Keratinocyte (primary cell): ENCODE measurements at regions not wholly inside any gene's neighbourhood (a gene's known extent, or its start where the extent isn't known, plus 50 kb on each side); places are given as distances from the start of the nearest gene placed in this dataset.

Source experiments
- DNase-seq: peaks from one replicate; pipeline ENCODE4 v3.0.0-alpha.2; 2011; ENCODE audit warnings: low read depth, missing footprints, low spot score
- FAIRE-seq: peaks from 2 replicates; lab custom pipeline; 2011; peaks lifted over from hg19 to GRCh38; lab: Jason Lieb, UNC
- H2AFZ ChIP-seq: 2 replicates; pipeline ENCODE4 v1.6.0; 2012; ENCODE audit warnings: low read length, control low read depth, inconsistent platforms; ENCODE audit not compliant: control insufficient read depth
- H3K27ac ChIP-seq: 2 replicates; pipeline ENCODE4 v1.5.1; 2011; ENCODE audit warnings: low read length; ENCODE audit not compliant: control insufficient read depth, insufficient read depth
- H3K27me3 ChIP-seq: 3 replicates; pipeline ENCODE4 v1.6.0; 2011; ENCODE audit warnings: low read length; ENCODE audit not compliant: control insufficient read depth, insufficient read depth; ENCODE audit errors: extremely low read depth
- H3K36me3 ChIP-seq, 2 experiments: 2 replicates in 1 of 2; 3 replicates in 1 of 2; pipeline ENCODE4 v1.5.1; 2011; ENCODE audit warnings: low read length in 2 of 2, mild to moderate bottlenecking in 1 of 2; ENCODE audit not compliant: control insufficient read depth in 2 of 2, insufficient read depth in 2 of 2; ENCODE audit errors: extremely low read depth in 1 of 2
- H3K4me1 ChIP-seq: 3 replicates; pipeline ENCODE4 v1.5.1; 2011; ENCODE audit warnings: low read length; ENCODE audit not compliant: control insufficient read depth, insufficient read depth; ENCODE audit errors: extremely low read depth
- H3K4me2 ChIP-seq: 3 replicates; pipeline ENCODE4 v1.6.0; 2011; ENCODE audit warnings: low read depth, low read length; ENCODE audit not compliant: control insufficient read depth, insufficient read depth; ENCODE audit errors: extremely low read depth
- H3K4me3 ChIP-seq, 3 experiments: fragments of 200-600 bp in 1 of 3; sonication (generic) in 1 of 3; 2 replicates in 2 of 3; 3 replicates in 1 of 3; pipeline ENCODE4 v1.5.1; 2011 to 2016; ENCODE audit warnings: low read length in 3 of 3, mild to moderate bottlenecking in 3 of 3, control low read depth in 2 of 3, inconsistent platforms in 1 of 3, low read depth in 1 of 3, mixed read lengths in 1 of 3, mixed run types in 1 of 3, moderate library complexity in 1 of 3; ENCODE audit not compliant: control insufficient read depth in 2 of 3, insufficient read depth in 2 of 3; ENCODE audit errors: extremely low read depth in 1 of 3
- H3K79me2 ChIP-seq: 2 replicates; pipeline ENCODE4 v1.6.0; 2012; ENCODE audit warnings: low read length; ENCODE audit not compliant: control insufficient read depth, insufficient read depth
- H3K9ac ChIP-seq: 3 replicates; pipeline ENCODE4 v1.6.0; 2011; ENCODE audit warnings: low read length; ENCODE audit not compliant: control insufficient read depth, insufficient read depth; ENCODE audit errors: extremely low read depth
- H3K9me1 ChIP-seq: 3 replicates; pipeline ENCODE4 v1.6.0; 2011; ENCODE audit warnings: low read length; ENCODE audit not compliant: control insufficient read depth, insufficient read depth; ENCODE audit errors: extremely low read depth
- H3K9me3 ChIP-seq: 2 replicates; pipeline ENCODE4 v1.5.1; 2012; ENCODE audit warnings: low read depth, low read length; ENCODE audit not compliant: control insufficient read depth
- H4K20me1 ChIP-seq: 3 replicates; pipeline ENCODE4 v1.6.0; 2011; ENCODE audit warnings: low read length; ENCODE audit not compliant: control insufficient read depth, insufficient read depth; ENCODE audit errors: extremely low read depth
- CTCF ChIP-seq, 3 experiments: IDR thresholded peaks in 1 of 3; conservative IDR thresholded peaks in 1 of 3; optimal IDR thresholded peaks in 1 of 3; 2 replicates in 2 of 3; 3 replicates in 1 of 3; pipeline versions ENCODE3 to v1.5.1; 2011; ENCODE audit warnings: low read length in 3 of 3, mild to moderate bottlenecking in 3 of 3, moderate library complexity in 2 of 3, control low read depth in 1 of 3, inconsistent platforms in 1 of 3; ENCODE audit not compliant: insufficient read depth in 2 of 3; ENCODE audit errors: extremely low read depth in 1 of 3
- EZH2 ChIP-seq: IDR thresholded peaks from one replicate; pipeline ENCODE4 v1.6.1; 2012; ENCODE audit warnings: inconsistent platforms, mild to moderate bottlenecking, low read length, moderate library complexity
- dilution Hi-C: fragments of 300-500 bp; cut with MboI; formaldehyde crosslinking; loops from one replicate; pipeline ENCODE4 v1.7.0; 2020; ENCODE audit warnings: low sequenced_read_pairs; ENCODE audit not compliant: extremely low pct_ligation_motif_present

- Histone ChIP-seq H3K4me3 (no peak overlapping the region), H3K36me3 (no peaks in the 10 kb centered on the region), H2AFZ (peak overlapping the region; percentile 16), H3K9ac (no peak overlapping the region), H3K9me1 (no peaks in the 10 kb centered on the region), H3K27me3 (no peaks in the 10 kb centered on the region), H3K9me3 (no peaks in the 10 kb centered on the region), H3K27ac (no peak overlapping the region), H4K20me1 (no peaks in the 10 kb centered on the region), H3K4me2 (peak overlapping the region; percentile 29), H3K79me2 (no peaks in the 10 kb centered on the region), H3K4me1 (peaks cover 10% of the 10 kb centered on the region)
- dilution Hi-C loops, result no loop called here
- TF ChIP-seq EZH2 (no peak), CTCF (optimal IDR thresholded peaks at IDR 0.05 in 1 of 3, IDR thresholded peaks at IDR 0.05 in 1 of 3, conservative IDR thresholded peaks at IDR 0.05 in 1 of 3; ENCODE audit: extremely low read depth in 1 of 3, insufficient read depth in 2 of 3, low read length in 3 of 3) (no peak)
- FAIRE-seq (no peak), DNase-seq (no peak)
These were observed 243.9 kb downstream of the NR2F1-AS1 start for GRCh38 chr5:93337138-93337537.

- Histone ChIP-seq H3K4me2 (peak overlapping the region; percentile 29), H3K27ac (no peak overlapping the region), H3K9ac (no peak overlapping the region), H3K36me3 (no peaks in the 10 kb centered on the region), H3K9me1 (no peaks in the 10 kb centered on the region), H3K4me3 (no peak overlapping the region), H4K20me1 (no peaks in the 10 kb centered on the region), H3K79me2 (no peaks in the 10 kb centered on the region), H3K27me3 (no peaks in the 10 kb centered on the region), H3K9me3 (no peaks in the 10 kb centered on the region), H2AFZ (peak overlapping the region; percentile 16), H3K4me1 (peaks cover 16% of the 10 kb centered on the region)
- DNase-seq (no peak), FAIRE-seq (no peak)
- dilution Hi-C loops, result no loop called here
- TF ChIP-seq CTCF (optimal IDR thresholded peaks at IDR 0.05 in 1 of 3, IDR thresholded peaks at IDR 0.05 in 1 of 3, conservative IDR thresholded peaks at IDR 0.05 in 1 of 3; ENCODE audit: extremely low read depth in 1 of 3, insufficient read depth in 2 of 3, low read length in 3 of 3), result no peak
- TF ChIP-seq EZH2, result no peak
These were observed 244.5 kb downstream of the NR2F1-AS1 start for GRCh38 chr5:93336330-93337110.
